Thyroid gland (tissue), 4 donors: ENCODE measurements at regions not wholly inside any gene's neighbourhood (a gene's known extent, or its start where the extent isn't known, plus 50 kb on each side); places are given as distances from the start of the nearest gene placed in this dataset.

ENCODE experiments used
- DNase-seq, 2 donors: peaks; one replicate each; pipeline ENCODE4 v3.0.0-alpha.2; 2019
- H3K27ac ChIP-seq, 3 donors: fragments of 200-600 bp; sonication (generic); 1 replicate in 2 of 3; 2 replicates in 1 of 3; pipeline ENCODE4 v1.5.1; 2016 to 2019; ENCODE audit warnings: mild to moderate bottlenecking in 1 of 3, moderate library complexity in 1 of 3
- H3K27me3 ChIP-seq: fragments of 200-600 bp; sonication (generic); one replicate; pipeline ENCODE4 v1.5.1; 2019
- H3K36me3 ChIP-seq, 2 donors: fragments of 200-600 bp; sonication (generic); one replicate each; pipeline ENCODE4 v1.5.1; 2016 to 2019
- H3K4me1 ChIP-seq, 2 donors: fragments of 200-600 bp; sonication (generic); one replicate each; pipeline ENCODE4 v1.5.1; 2017 to 2019
- H3K4me3 ChIP-seq, 3 donors: fragments of 200-600 bp; sonication (generic); replicated peaks in 1 of 3; 1 replicate in 2 of 3; 2 replicates in 1 of 3; pipeline ENCODE4 v1.5.1; 2016; ENCODE audit warnings: mild to moderate bottlenecking in 1 of 3
- H3K9me3 ChIP-seq: fragments of 200-600 bp; sonication (generic); one replicate; pipeline ENCODE4 v1.5.1; 2017
- CTCF ChIP-seq, 6 experiments: fragments of 200-600 bp in 3 of 6; fragments of 450-650 bp in 3 of 6; sonication (generic) in 3 of 6; IDR thresholded peaks; one replicate each; pipeline ENCODE4 v1.5.1; 2016 to 2019; ENCODE audit warnings: antibody characterized with exemption in 6 of 6, mild to moderate bottlenecking in 2 of 6, inconsistent platforms in 1 of 6, moderate library complexity in 1 of 6
- POLR2A ChIP-seq, 2 donors: fragments of 450-650 bp; IDR thresholded peaks; one replicate each; pipeline ENCODE4 v1.6.1; 2017; ENCODE audit warnings: antibody characterized with exemption in 2 of 2, mild to moderate bottlenecking in 2 of 2, moderate library complexity in 1 of 2
- WGBS, 2 donors: methylation state at CpG; one replicate each; pipeline ENCODE4 v1.1.5; 2017; 5-methylcytosine and 5-hydroxymethylcytosine counted together
- intact Hi-C: fragments of 100-400 bp; cut with DNase I; formaldehyde crosslinking; loops from one replicate; pipeline ENCODE4 v1.15.1; 2023

- Histone ChIP-seq H3K4me1 (no peaks in the 10 kb centered on the region), H3K9me3 (no peaks in the 10 kb centered on the region), H3K27me3 (no peaks in the 10 kb centered on the region), H3K27ac (no peak overlapping the region), H3K4me3 (no peak overlapping the region), H3K36me3 (no peaks in the 10 kb centered on the region)
- intact Hi-C loops: no loop called here
- DNase-seq: no peak
- TF ChIP-seq CTCF (IDR thresholded peaks at IDR 0.05) (no peak), POLR2A (IDR thresholded peaks at IDR 0.05) (no peak)
- 92 to 93% methylated on average over 4 of the region's 4 CpGs for WGBS, 2 donors
Measured at GRCh38 chr2:82155469-82155868, 1850.9 kb upstream of the LRRTM1 start.

GRCh38 chr2:82143343-82143742, 1838.8 kb upstream of the LRRTM1 start:
- intact Hi-C loops: no loop called here
- Histone ChIP-seq H3K36me3 (no peaks in the 10 kb centered on the region), H3K4me3 (no peak overlapping the region), H3K9me3 (no peaks in the 10 kb centered on the region), H3K4me1 (no peaks in the 10 kb centered on the region), H3K27me3 (no peaks in the 10 kb centered on the region), H3K27ac (no peak overlapping the region)
- TF ChIP-seq POLR2A (IDR thresholded peaks at IDR 0.05) (no peak), CTCF (IDR thresholded peaks at IDR 0.05) (no peak)
- no peak for DNase-seq

- Histone ChIP-seq H3K4me3 (no peak overlapping the region), H3K9me3 (no peaks in the 10 kb centered on the region), H3K27me3 (no peaks in the 10 kb centered on the region), H3K36me3 (no peaks in the 10 kb centered on the region), H3K27ac (no peak overlapping the region), H3K4me1 (no peaks in the 10 kb centered on the region)
- no peak for DNase-seq
- WGBS, 2 donors: 40 to 49% methylated on average over 5 of the region's 5 CpGs
- intact Hi-C loops: no loop called here
- no peak for TF ChIP-seq POLR2A (IDR thresholded peaks at IDR 0.05)
- no peak for TF ChIP-seq CTCF (IDR thresholded peaks at IDR 0.05)
Measured at GRCh38 chr2:82139979-82140611, 1835.5 kb upstream of the LRRTM1 start.

GRCh38 chr2:82137441-82137840, 1832.9 kb upstream of the LRRTM1 start:
- 90 to 94% methylated on average over 8 of the region's 8 CpGs for WGBS, 2 donors
- no peaks in the 10 kb centered on the region for H3K4me1 ChIP-seq
- no peaks in the 10 kb centered on the region for H3K27me3 ChIP-seq
- no peaks in the 10 kb centered on the region for H3K9me3 ChIP-seq
- H3K27ac ChIP-seq: no peak overlapping the region
- no peak for TF ChIP-seq CTCF (IDR thresholded peaks at IDR 0.05)
- no peak for TF ChIP-seq POLR2A (IDR thresholded peaks at IDR 0.05)
- intact Hi-C loops: no loop called here
- H3K36me3 ChIP-seq: no peaks in the 10 kb centered on the region
- DNase-seq: no peak
- no peak overlapping the region for H3K4me3 ChIP-seq

- no peaks in the 10 kb centered on the region for H3K36me3 ChIP-seq
- TF ChIP-seq CTCF (IDR thresholded peaks at IDR 0.05) (no peak), POLR2A (IDR thresholded peaks at IDR 0.05) (no peak)
- 72 to 84% methylated on average over 3 of the region's 3 CpGs for WGBS, 2 donors
Measured at GRCh38 chr2:82128051-82128450, 1823.5 kb upstream of the LRRTM1 start.

More at GRCh38 chr2:82128051-82128450, 1823.5 kb upstream of the LRRTM1 start:
- Histone ChIP-seq H3K9me3 (no peaks in the 10 kb centered on the region), H3K4me3 (no peak overlapping the region), H3K4me1 (no peaks in the 10 kb centered on the region), H3K27ac (no peak overlapping the region), H3K27me3 (no peaks in the 10 kb centered on the region)
- DNase-seq: no peak
- intact Hi-C loops: no loop called here
